ENCODE measurements at regions not wholly inside any gene's neighbourhood (a gene's known extent, or its start where the extent isn't known, plus 50 kb on each side); places are given as distances from the start of the nearest gene placed in this dataset.

DNA sequence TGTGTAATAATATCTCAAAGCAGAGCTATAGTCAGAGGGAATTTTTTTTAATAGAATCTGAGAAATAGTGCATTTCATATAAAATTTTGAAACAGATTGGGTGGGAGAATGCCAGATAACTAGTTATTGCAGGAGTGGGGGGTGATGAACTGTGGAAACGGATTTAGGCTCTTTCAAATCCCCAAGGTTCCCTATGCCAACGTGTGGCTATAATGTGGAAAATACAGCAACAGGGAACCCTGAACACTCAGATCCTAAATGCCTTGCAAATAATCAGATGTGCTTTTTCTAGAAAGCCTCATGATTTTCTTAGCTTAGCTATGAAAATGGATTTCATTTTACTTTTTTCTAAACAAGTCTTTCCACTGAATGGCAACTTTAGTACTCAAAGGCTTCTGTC, 180.5 kb upstream of the DMAC1 start:
- no peaks in the 10 kb centered on the region for H3K27me3 ChIP-seq
- no peaks in the 10 kb centered on the region for H3K36me3 ChIP-seq
- H3K4me3 ChIP-seq = no peak overlapping the region
- in situ Hi-C loops (cut with MboI; ENCODE audit: low pct_ligation_motif_present in 1 of 4, low pct_unique_long_range_greater_than_20kb in 1 of 4, low sequenced_read_pairs in 3 of 4) (no loop called here), intact Hi-C loops (cut with DNase I; ENCODE audit: low total_unique reads) (no loop called here)
- WGBS, 2 donors (ENCODE audit: low coverage in 1 of 2) = 75 to 76% methylated on average over 2 of the region's 2 CpGs
- no peak for TF ChIP-seq POLR2A (IDR thresholded peaks at IDR 0.05)
- no peak for TF ChIP-seq EP300 (IDR thresholded peaks at IDR 0.05; ENCODE audit: low read depth)
- TF ChIP-seq POLR2AphosphoS5 (IDR thresholded peaks at IDR 0.05) = no peak
- TF ChIP-seq CTCF (IDR thresholded peaks at IDR 0.05) = no peak
- H3K27ac ChIP-seq = no peak overlapping the region
- peaks cover 0 to 14% (median 3%) of the 10 kb centered on the region in 4 donors for H3K4me1 ChIP-seq
- no peaks in the 10 kb centered on the region for H3K9me3 ChIP-seq
- DNase-seq = no peak

GRCh38 chr9:7979611-7980010, 180.0 kb upstream of the DMAC1 start:
- H3K9me3 ChIP-seq = no peaks in the 10 kb centered on the region
- intact Hi-C loops (cut with DNase I; ENCODE audit: low total_unique reads) (no loop called here), in situ Hi-C loops (cut with MboI; ENCODE audit: low pct_ligation_motif_present in 1 of 4, low pct_unique_long_range_greater_than_20kb in 1 of 4, low sequenced_read_pairs in 3 of 4) (no loop called here)
- DNase-seq = no peak
- no peak for TF ChIP-seq EP300 (IDR thresholded peaks at IDR 0.05; ENCODE audit: low read depth)
- TF ChIP-seq POLR2A (IDR thresholded peaks at IDR 0.05) = no peak
- no peak for TF ChIP-seq POLR2AphosphoS5 (IDR thresholded peaks at IDR 0.05)
- no peak for TF ChIP-seq CTCF (IDR thresholded peaks at IDR 0.05)
- H3K36me3 ChIP-seq = no peaks in the 10 kb centered on the region
- WGBS, 2 donors (ENCODE audit: low coverage in 1 of 2) = 76 to 83% methylated on average over 4 to 5 of the region's 5 CpGs
- H3K27me3 ChIP-seq = no peaks in the 10 kb centered on the region
- H3K4me1 ChIP-seq = peaks cover 0 to 14% (median 3%) of the 10 kb centered on the region in 4 donors
- H3K27ac ChIP-seq = no peak overlapping the region
- H3K4me3 ChIP-seq = no peak overlapping the region

DNA sequence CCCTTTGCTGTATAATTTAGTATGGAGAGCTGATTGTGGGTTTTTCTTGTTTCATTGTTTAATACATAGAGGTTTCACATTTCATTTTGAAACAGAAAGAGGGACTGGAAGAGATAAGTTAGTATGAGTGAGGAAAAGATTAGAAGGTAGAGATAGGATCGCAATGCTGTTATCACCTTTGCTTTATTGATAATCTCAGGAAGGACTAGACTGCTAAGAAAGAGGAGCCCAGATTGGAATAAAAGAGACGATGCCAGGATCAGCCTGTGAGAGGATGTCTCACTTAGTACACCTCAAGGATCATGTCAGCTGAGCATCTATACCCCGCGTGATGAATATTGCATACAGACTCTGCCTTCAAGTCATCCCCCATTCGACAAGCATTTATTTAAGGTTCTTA, 178.0 kb upstream of the DMAC1 start:
- WGBS, 2 donors (ENCODE audit: low coverage in 1 of 2) = 85 to 87% methylated on average over 5 of the region's 5 CpGs
- DNase-seq = no peak

DNA sequence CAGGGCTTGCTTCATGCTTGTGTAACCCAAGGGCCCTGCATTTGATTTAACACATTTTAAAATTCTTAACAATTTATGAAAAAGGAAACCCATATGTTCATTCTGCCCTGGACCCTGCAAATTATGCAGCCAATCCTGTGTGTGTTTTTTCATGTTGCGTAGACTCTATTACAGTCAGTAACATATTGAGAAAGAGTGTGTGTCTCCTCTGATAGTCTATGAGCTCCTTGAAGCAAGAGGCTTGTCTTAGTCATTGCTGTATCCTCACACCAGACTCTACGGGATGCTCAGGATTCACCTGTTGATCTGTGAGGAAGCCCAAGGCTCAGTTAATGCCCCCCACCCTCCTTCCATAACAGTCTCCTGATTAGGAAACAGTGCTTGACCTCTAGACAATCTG, 177.3 kb upstream of the DMAC1 start:
- WGBS, 2 donors (ENCODE audit: low coverage in 1 of 2) = 72% methylated on average over 2 of the region's 2 CpGs; no CpG with 5 or more reads in 1 of the 2 donors
- no peak for DNase-seq

More for the DNA sequence above, 178.0 kb upstream of the DMAC1 start:
- H3K36me3 ChIP-seq = no peaks in the 10 kb centered on the region
- no peaks in the 10 kb centered on the region for H3K9me3 ChIP-seq
- H3K27ac ChIP-seq = no peak overlapping the region
- in situ Hi-C loops (cut with MboI; ENCODE audit: low pct_ligation_motif_present in 1 of 4, low pct_unique_long_range_greater_than_20kb in 1 of 4, low sequenced_read_pairs in 3 of 4) (no loop called here), intact Hi-C loops (cut with DNase I; ENCODE audit: low total_unique reads) (no loop called here)
- no peaks in the 10 kb centered on the region for H3K27me3 ChIP-seq
- TF ChIP-seq POLR2AphosphoS5 (IDR thresholded peaks at IDR 0.05) = no peak
- TF ChIP-seq EP300 (IDR thresholded peaks at IDR 0.05; ENCODE audit: low read depth) = no peak
- no peak for TF ChIP-seq CTCF (IDR thresholded peaks at IDR 0.05)
- no peak for TF ChIP-seq POLR2A (IDR thresholded peaks at IDR 0.05)
- H3K4me1 ChIP-seq = peaks cover 0 to 13% (median 3%) of the 10 kb centered on the region in 4 donors
- no peak overlapping the region for H3K4me3 ChIP-seq

More for the DNA sequence above, 177.3 kb upstream of the DMAC1 start:
- intact Hi-C loops (cut with DNase I; ENCODE audit: low total_unique reads) = no loop called here
- TF ChIP-seq EP300 (IDR thresholded peaks at IDR 0.05; ENCODE audit: low read depth) (no peak), POLR2AphosphoS5 (IDR thresholded peaks at IDR 0.05) (no peak), CTCF (IDR thresholded peaks at IDR 0.05) (no peak), POLR2A (IDR thresholded peaks at IDR 0.05) (no peak)
- Histone ChIP-seq H3K4me3 (no peak overlapping the region), H3K36me3 (no peaks in the 10 kb centered on the region), H3K9me3 (no peaks in the 10 kb centered on the region), H3K27me3 (no peaks in the 10 kb centered on the region), H3K27ac (no peak overlapping the region), H3K4me1 (peaks cover 0 to 13% (median 3%) of the 10 kb centered on the region in 4 donors)
- in situ Hi-C loops (cut with MboI; ENCODE audit: low pct_ligation_motif_present in 1 of 4, low pct_unique_long_range_greater_than_20kb in 1 of 4, low sequenced_read_pairs in 3 of 4) = no loop called here

Measured in transverse colon (tissue), 4 donors.